HG02938 (cell line): ENCODE measurements at regions not wholly inside any gene's neighbourhood (a gene's known extent, or its start where the extent isn't known, plus 50 kb on each side); places are given as distances from the start of the nearest gene placed in this dataset.

Experiments used
- ATAC-seq: cut with Tn5 transposase; IDR thresholded peaks from one replicate; pipeline ENCODE4 v1.9.1; 2021; ENCODE audit warnings: mild to moderate bottlenecking, moderate library complexity; ENCODE audit not compliant: unreplicated experiment

DNA sequence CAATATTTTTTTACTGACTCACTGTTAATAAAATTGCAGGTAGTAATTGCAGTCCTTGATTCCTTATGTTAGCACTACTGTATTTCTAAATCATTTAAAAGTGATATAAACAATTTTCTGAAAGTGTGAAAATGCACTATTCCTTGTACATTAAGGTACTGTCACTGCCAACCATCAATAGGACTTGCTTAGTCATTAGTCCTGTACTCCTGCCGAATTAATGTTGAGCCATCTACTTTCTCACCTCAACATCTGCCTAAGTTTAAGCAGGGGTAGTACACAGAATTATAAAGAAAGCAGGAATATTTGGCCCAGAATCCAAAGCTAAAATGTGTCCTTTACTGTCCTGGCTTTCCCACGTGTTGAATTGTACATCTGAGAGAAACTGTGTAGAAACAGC lies 87.0 kb upstream of the TRPC3 start:
- no peak for ATAC-seq

DNA sequence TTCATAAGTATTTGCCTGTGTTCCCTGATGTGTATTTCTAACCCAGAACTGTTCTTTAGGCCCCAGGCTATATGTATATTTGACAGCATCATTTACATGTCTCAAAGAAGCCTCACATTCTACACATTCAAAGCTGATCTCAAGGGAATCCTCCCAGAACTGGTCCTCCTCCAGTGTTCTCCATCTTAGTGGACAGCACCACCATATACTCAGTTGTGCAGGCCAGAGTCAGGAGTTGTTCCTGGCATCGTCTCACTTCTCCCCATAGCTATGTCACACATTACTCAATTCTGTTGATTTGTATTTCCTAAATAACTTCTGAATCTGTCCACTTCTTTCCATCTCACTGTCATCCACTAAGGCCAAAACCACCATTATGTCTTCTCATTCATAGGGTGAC lies 82.8 kb upstream of the TRPC3 start:
- ATAC-seq = no peak

DNA sequence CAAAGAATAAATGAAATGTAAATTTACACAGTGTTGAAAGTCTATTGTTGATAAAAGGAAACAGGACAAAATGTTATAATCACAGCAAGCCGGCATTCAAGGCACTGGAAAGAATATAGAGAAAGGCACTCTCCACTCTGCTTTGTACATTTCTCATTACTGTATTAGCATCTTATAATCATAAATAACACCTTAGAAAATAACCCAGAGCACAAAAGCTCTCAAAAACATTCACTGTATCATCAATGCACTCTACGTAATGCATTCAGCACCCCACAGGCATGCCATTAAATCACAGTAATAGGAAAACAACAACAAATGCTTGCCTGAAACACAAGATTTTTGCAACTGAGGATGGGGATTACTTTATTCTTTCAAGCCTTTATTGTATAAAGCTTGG lies 75.3 kb upstream of the TRPC3 start:
- no peak for ATAC-seq

DNA sequence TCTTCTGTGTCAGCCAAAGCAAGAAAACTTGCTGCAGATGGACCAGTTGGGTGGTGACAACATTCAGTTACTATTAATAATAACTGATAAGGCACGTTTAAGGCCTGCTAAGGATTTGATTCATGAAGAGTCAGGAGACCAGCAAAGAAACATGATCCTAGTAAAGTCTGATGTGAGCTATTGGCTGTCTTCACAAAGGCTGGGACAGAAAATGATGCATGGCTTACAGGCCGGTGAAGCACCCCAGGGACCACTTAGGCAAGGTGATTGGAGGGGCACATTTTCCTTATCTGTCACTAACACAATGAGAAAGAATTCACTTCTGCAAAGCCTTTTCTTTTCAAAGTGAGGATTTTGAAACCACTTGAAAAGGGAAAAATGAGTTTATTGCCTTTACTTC lies 65.4 kb upstream of the TRPC3 start:
- ATAC-seq = no peak

DNA sequence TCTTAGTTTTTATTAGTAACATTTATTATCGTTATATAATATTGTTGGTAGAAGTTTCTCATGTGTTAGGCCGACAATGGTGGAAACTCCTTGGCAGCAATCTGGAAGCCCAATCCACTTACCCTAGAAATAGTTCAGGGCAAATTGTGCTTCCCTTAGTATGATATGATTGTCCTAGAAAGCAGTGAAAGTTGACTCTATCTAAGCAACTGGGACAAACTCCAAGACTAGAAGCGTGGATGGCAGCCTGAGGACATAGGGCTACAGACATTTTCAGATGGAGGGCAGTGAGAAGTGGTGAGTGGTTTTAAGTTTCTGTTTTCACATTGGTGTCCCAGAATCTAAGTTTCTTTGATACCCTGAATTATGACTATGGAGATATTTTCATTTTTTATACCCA lies 63.3 kb upstream of the TRPC3 start:
- ATAC-seq = no peak

DNA sequence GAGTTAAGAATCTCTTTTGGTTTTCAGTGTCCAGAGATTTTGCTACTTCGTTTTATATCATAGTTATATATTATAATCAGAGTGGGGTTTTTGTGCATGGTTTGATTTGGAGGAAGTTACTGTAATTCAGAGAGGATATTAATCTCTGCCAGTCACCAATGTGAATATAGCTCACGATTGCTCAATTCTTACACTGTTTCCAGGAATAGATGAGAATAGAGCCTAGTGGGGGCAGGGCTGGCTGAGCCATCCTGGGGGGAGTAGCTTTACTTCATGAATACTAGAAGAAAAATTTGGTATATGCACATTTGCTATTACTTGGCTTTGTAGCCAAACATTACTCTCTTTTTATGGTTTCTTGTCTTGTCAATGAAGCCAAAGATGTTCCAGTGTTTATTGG lies 60.9 kb upstream of the TRPC3 start:
- no peak for ATAC-seq

DNA sequence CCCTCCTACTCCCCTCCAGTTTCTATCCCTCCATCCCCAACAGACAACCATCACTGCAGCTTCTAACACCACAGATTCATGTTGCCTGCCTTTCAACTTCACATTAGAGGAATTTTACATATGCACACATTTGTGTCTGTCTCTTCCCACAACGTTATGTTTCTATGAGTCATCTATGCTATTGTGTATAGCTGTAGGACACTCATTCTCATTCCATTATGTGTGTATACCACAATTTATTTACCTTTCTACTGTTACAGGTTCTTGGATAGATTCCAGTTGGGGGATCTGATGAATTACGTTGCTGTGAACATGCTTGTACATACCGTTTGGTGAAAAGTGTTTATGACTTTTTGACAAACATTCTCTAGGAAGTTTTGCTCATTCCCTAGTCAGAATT lies 58.8 kb upstream of the TRPC3 start:
- ATAC-seq = no peak

DNA sequence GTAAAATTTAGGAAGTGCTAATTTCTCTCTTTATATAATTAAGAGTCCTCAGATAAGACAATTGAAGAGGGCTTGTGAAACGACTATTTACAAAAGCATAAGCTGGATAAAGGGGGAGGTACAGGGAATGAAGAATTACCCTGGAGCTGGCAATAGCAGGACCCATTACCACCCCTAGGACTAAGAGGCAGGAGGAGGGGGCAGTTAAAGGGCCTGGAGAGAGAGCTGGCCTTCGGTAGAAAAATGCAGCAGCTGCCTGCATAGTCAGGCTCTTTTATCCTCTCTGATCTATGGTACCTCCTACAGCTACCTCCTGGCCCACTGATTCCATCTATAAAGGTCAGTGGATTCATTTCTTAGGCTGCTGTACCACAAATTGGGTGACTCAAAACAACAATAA lies 57.7 kb upstream of the TRPC3 start:
- no peak for ATAC-seq

DNA sequence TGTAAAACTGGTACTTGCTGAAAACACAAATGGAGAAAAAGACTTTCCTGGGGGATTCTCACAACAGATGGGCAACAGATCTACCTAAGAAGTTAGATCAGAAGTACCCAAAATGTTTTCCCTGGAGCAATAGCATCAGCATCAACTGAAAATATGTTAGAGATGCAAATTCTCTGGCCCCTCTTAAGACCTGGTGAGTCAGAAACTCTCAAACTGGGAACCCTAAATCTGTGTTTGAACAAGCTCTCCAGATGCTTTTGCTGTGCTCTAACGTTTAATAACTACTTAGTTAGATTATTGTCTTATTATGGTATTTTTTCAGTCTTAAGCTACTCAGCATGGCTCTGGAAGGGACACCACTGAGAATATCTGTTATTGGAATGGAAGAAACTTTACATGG lies 55.2 kb upstream of the TRPC3 start:
- ATAC-seq = no peak

DNA sequence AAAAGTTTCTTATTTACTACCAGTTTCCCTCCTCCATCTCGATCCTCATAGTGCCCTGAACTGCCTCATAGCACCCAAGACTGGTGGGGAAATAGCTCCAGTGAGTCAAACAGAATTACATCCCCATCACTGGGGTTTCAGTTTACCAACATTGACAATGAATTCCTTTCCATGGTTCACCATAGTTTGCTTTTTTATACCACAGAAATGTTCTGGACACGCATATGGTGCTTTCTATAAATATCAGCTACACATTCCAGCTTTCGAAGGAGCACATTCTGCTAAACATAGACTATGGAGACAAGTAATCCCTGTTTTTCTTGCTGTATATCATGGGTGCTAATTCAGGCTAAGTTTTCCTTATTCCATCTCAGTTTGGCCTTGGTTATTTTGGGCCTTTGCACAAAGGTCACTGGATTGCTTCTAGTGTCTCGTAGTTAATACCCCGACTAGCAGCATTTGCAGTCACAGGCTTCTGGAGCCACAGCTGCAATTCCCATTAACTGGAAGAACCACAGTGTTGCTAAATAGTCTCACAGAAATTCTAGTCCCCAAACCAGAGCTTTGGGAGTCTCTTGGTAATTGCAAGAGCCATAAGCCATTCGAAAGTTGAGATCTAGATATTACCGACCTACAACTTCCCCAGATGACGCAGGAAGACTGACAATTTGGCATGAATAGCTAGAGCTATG lies 53.4 kb upstream of the TRPC3 start:
- no peak for ATAC-seq

DNA sequence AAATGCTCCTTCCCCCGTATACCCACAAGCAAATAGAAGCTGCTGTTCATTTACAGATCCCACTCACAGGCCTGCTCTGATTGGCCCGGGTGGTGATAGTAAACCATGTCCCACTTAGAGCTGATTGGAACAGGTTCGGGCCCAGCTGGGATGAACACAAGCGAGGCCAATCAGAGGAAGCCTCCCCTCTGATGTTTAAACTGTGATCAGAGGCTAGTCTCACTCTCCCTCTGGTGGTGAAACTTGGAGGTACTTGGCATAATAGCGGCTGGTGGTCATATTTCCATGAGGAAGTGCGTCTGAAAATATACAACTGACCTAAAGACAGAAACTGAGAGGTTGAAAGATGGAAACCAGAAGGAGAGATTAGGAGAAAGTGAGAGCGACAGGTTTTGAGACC lies 51.5 kb upstream of the TRPC3 start:
- ATAC-seq = peak; percentile 75
